GM23248 (cell line): ENCODE measurements at regions not wholly inside any gene's neighbourhood (a gene's known extent, or its start where the extent isn't known, plus 50 kb on each side); places are given as distances from the start of the nearest gene placed in this dataset.

ENCODE experiments used
- DNase-seq: peaks from one replicate; pipeline ENCODE4 v3.0.0-alpha.2; 2015
- H2AFZ ChIP-seq: fragments of 200-600 bp; sonication (generic); 2 replicates; pipeline ENCODE4 v1.6.1; 2016; ENCODE audit warnings: antibody characterized with exemption
- H3F3A ChIP-seq: fragments of 200-600 bp; sonication (generic); 2 replicates; pipeline ENCODE4 v1.6.1; 2016; ENCODE audit warnings: mild to moderate bottlenecking, antibody characterized with exemption, mixed run types; ENCODE audit not compliant: insufficient read depth
- H3K27ac ChIP-seq: fragments of 200-600 bp; sonication (generic); 2 replicates; pipeline ENCODE4 v1.5.1; 2016; ENCODE audit warnings: mild to moderate bottlenecking
- H3K27me3 ChIP-seq: fragments of 200-600 bp; sonication (generic); replicated peaks from 2 replicates; pipeline ENCODE4 v1.6.1; 2016; ENCODE audit warnings: mild to moderate bottlenecking; ENCODE audit not compliant: insufficient read depth
- H3K36me3 ChIP-seq: fragments of 200-600 bp; sonication (generic); 2 replicates; pipeline ENCODE4 v1.6.1; 2016; ENCODE audit warnings: low read depth, mild to moderate bottlenecking
- H3K4me1 ChIP-seq: fragments of 200-600 bp; sonication (generic); 2 replicates; pipeline ENCODE4 v1.6.1; 2016; ENCODE audit warnings: mild to moderate bottlenecking; ENCODE audit not compliant: insufficient read depth
- H3K4me2 ChIP-seq: fragments of 200-600 bp; sonication (generic); one replicate; pipeline ENCODE4 v1.6.1; 2016; ENCODE audit warnings: mild to moderate bottlenecking; ENCODE audit not compliant: unreplicated experiment
- H3K4me3 ChIP-seq: fragments of 200-600 bp; sonication (generic); 2 replicates; pipeline ENCODE4 v1.5.1; 2016; ENCODE audit warnings: mild to moderate bottlenecking
- H3K79me2 ChIP-seq: fragments of 200-600 bp; sonication (generic); 2 replicates; pipeline ENCODE4 v1.6.1; 2016; ENCODE audit warnings: mild to moderate bottlenecking; ENCODE audit not compliant: insufficient read depth
- H3K9ac ChIP-seq: fragments of 200-600 bp; sonication (generic); 2 replicates; pipeline ENCODE4 v1.6.1; 2016; ENCODE audit warnings: mild to moderate bottlenecking
- H3K9me2 ChIP-seq: fragments of 200-600 bp; sonication (generic); 2 replicates; pipeline ENCODE4 v1.6.1; 2016; ENCODE audit warnings: mixed run types, mild to moderate bottlenecking, moderate library complexity; ENCODE audit not compliant: insufficient read depth
- H3K9me3 ChIP-seq: fragments of 200-600 bp; sonication (generic); one replicate; pipeline ENCODE4 v1.6.1; 2017; ENCODE audit warnings: low read depth
- H4K20me1 ChIP-seq: fragments of 200-600 bp; sonication (generic); 2 replicates; pipeline ENCODE4 v1.6.0; 2016; ENCODE audit not compliant: insufficient read depth
- EZH2 ChIP-seq: fragments of 200-600 bp; sonication (generic); IDR thresholded peaks from 2 replicates; pipeline ENCODE4 v1.6.1; 2018; ENCODE audit warnings: antibody characterized with exemption, mild to moderate bottlenecking; ENCODE audit not compliant: insufficient read depth, poor library complexity, severe bottlenecking
- EZH2phosphoT487 ChIP-seq: fragments of 200-600 bp; sonication (generic); IDR thresholded peaks from 2 replicates; pipeline ENCODE4 v1.6.1; 2018; ENCODE audit warnings: antibody characterized with exemption, moderate library complexity, mild to moderate bottlenecking, low read depth; ENCODE audit not compliant: insufficient read depth
- WGBS, 2 experiments: methylation state at CpG; one replicate each; pipeline ENCODE4 v1.1.6; 2015 to 2017; ENCODE audit warnings: low lambda C conversion rate in 2 of 2, low coverage in 1 of 2; ENCODE audit errors: missing lambda C conversion rate in 2 of 2; 5-methylcytosine and 5-hydroxymethylcytosine counted together
- in situ Hi-C: fragments of 300-500 bp; cut with MboI; formaldehyde crosslinking; loops from 2 replicates; pipeline ENCODE4 v1.15.0; 2020

GRCh38 chr13:111623208-111623607, 302.8 kb downstream of the TEX29 start:
- Histone ChIP-seq H3K27me3 (no peaks in the 10 kb centered on the region), H3K4me3 (no peak overlapping the region), H3K27ac (no peak overlapping the region), H3K4me1 (no peaks in the 10 kb centered on the region), H3K79me2 (no peaks in the 10 kb centered on the region), H3K4me2 (no peak overlapping the region), H3K9ac (no peak overlapping the region), H3K9me2 (no peaks in the 10 kb centered on the region), H3K9me3 (no peaks in the 10 kb centered on the region), H3F3A (no peaks in the 10 kb centered on the region), H2AFZ (no peak overlapping the region), H3K36me3 (no peaks in the 10 kb centered on the region), H4K20me1 (no peaks in the 10 kb centered on the region)
- TF ChIP-seq EZH2 = no peak
- no peak for TF ChIP-seq EZH2phosphoT487
- WGBS, 2 experiments = 68% methylated on average over 20 of the region's 20 CpGs
- no peak for DNase-seq
- in situ Hi-C loops = no loop called here

GRCh38 chr13:111623743-111624505, 303.5 kb downstream of the TEX29 start:
- no peaks in the 10 kb centered on the region for H3K9me3 ChIP-seq
- no peaks in the 10 kb centered on the region for H3K9me2 ChIP-seq
- 53 to 56% methylated on average over 27 to 28 of the region's 28 CpGs for WGBS, 2 experiments

GRCh38 chr13:111625526-111626315, 305.3 kb downstream of the TEX29 start:
- H3F3A ChIP-seq = no peaks in the 10 kb centered on the region
- no peak overlapping the region for H3K27ac ChIP-seq
- H3K4me1 ChIP-seq = no peaks in the 10 kb centered on the region
- no peaks in the 10 kb centered on the region for H3K27me3 ChIP-seq
- TF ChIP-seq EZH2 (no peak), EZH2phosphoT487 (no peak)
- no peaks in the 10 kb centered on the region for H3K9me3 ChIP-seq
- H3K9me2 ChIP-seq = no peaks in the 10 kb centered on the region
- H3K4me3 ChIP-seq = no peak overlapping the region
- no peak overlapping the region for H2AFZ ChIP-seq
- WGBS, 2 experiments = 36% methylated on average over 13 of the region's 13 CpGs
- H3K4me2 ChIP-seq = no peak overlapping the region
- DNase-seq = no peak
- H4K20me1 ChIP-seq = no peaks in the 10 kb centered on the region
- in situ Hi-C loops = no loop called here
- no peaks in the 10 kb centered on the region for H3K79me2 ChIP-seq
- no peak overlapping the region for H3K9ac ChIP-seq
- H3K36me3 ChIP-seq = no peaks in the 10 kb centered on the region

More at GRCh38 chr13:111623743-111624505, 303.5 kb downstream of the TEX29 start:
- no peaks in the 10 kb centered on the region for H3K79me2 ChIP-seq
- no peak overlapping the region for H3K4me2 ChIP-seq
- DNase-seq = no peak
- H3K27me3 ChIP-seq = no peaks in the 10 kb centered on the region
- no peaks in the 10 kb centered on the region for H3K36me3 ChIP-seq
- no peak overlapping the region for H3K4me3 ChIP-seq
- no peak overlapping the region for H3K27ac ChIP-seq
- H3F3A ChIP-seq = no peaks in the 10 kb centered on the region
- no peak overlapping the region for H3K9ac ChIP-seq
- TF ChIP-seq EZH2 (no peak), EZH2phosphoT487 (no peak)
- H4K20me1 ChIP-seq = no peaks in the 10 kb centered on the region
- no peaks in the 10 kb centered on the region for H3K4me1 ChIP-seq
- in situ Hi-C loops = no loop called here
- H2AFZ ChIP-seq = no peak overlapping the region

GRCh38 chr13:111626371-111627305, 306.2 kb downstream of the TEX29 start:
- Histone ChIP-seq H2AFZ (no peak overlapping the region), H3K9me2 (no peaks in the 10 kb centered on the region), H3K4me3 (no peak overlapping the region), H4K20me1 (no peaks in the 10 kb centered on the region), H3K79me2 (no peaks in the 10 kb centered on the region), H3K27ac (no peak overlapping the region), H3F3A (no peaks in the 10 kb centered on the region), H3K4me1 (no peaks in the 10 kb centered on the region), H3K9me3 (no peaks in the 10 kb centered on the region), H3K36me3 (no peaks in the 10 kb centered on the region), H3K9ac (no peak overlapping the region), H3K27me3 (no peaks in the 10 kb centered on the region), H3K4me2 (no peak overlapping the region)
- 20 to 21% methylated on average over 18 of the region's 18 CpGs for WGBS, 2 experiments
- in situ Hi-C loops = no loop called here
- TF ChIP-seq EZH2phosphoT487 (no peak), EZH2 (no peak)
- DNase-seq = no peak
